HG03196 (cell line): ENCODE measurements at regions not wholly inside any gene's neighbourhood (a gene's known extent, or its start where the extent isn't known, plus 50 kb on each side); places are given as distances from the start of the nearest gene placed in this dataset.
"Not testable (repeated sequence)": the region's sequence is repeated elsewhere in the genome, so short reads cannot be mapped to it uniquely, and the experiment has no call there.

ENCODE experiments used
- ATAC-seq: cut with Tn5 transposase; IDR thresholded peaks from one replicate; pipeline ENCODE4 v1.9.1; 2021; ENCODE audit not compliant: unreplicated experiment

GRCh38 chr7:96921231-96921630 lies 84.1 kb upstream of the DLX6 start:
- ATAC-seq = no peak

DNA sequence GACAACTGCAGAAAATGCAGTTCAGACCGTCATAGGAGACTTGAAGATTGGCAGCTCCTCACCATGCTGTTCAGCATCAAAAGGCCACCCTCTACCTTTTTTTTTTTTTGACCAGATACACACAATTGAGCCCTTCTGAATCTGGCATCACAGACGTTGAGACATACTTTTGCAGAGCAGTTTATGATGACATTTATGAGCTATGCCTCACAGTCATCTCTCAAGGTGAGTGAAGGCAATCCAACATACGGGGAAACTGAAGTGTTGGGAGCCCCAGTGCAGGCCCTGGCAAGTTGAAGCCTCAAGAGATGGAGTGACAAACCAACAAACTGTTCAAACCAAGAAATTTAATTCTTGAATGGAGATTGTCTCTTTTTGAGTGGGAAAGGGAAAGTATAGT lies 83.6 kb upstream of the DLX6 start:
- ATAC-seq = no peak

DNA sequence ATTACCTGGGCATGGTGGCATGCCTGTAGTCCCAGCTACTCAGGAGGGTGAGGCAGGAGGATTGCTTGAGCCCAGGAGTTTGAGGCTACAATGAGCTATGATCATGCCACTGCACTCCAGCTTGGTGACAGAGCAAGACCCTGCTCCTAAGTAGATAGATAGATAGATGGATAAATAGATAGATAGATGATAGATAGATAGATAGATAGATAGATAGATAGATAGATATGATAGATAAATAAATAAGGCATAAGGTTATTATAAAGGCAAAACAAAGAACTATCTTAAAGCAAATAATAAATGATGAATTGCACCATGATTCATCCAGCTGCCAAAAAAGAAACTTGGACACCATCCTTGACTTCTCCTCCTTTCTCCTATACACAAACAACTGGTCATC lies 82.0 kb upstream of the DLX6 start:
- not testable (repeated sequence) for ATAC-seq

- ATAC-seq = no peak
Measured at GRCh38 chr7:96927131-96927530, 78.2 kb upstream of the DLX6 start.

GRCh38 chr7:96928965-96929364 lies 76.4 kb upstream of the DLX6 start:
- ATAC-seq = no peak

GRCh38 chr7:96931891-96932290 lies 73.5 kb upstream of the DLX6 start:
- ATAC-seq = no peak

- no peak for ATAC-seq
Measured at GRCh38 chr7:96933067-96933645, 72.2 kb upstream of the DLX6 start.

DNA sequence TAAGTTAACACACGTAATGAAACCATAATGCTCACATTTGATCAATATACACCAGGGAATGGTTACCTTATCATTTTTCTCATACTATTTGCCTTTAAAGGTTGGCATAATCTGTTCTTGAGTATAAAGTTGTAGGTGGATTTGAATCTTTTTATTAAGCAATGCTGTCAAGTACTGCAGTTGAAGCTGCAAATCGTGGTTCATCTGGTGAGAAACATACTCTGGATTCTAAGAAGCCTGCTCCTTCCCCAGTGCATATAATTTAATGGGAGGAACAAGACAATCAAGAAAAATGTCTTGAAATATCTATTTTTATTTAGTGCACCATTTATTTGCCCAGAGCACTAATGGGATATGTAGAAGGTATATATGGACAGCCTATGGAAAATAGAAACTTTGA lies 68.7 kb upstream of the DLX6 start:
- no peak for ATAC-seq

- ATAC-seq = no peak
Measured at GRCh38 chr7:96942112-96942511, 63.2 kb upstream of the DLX6 start.

DNA sequence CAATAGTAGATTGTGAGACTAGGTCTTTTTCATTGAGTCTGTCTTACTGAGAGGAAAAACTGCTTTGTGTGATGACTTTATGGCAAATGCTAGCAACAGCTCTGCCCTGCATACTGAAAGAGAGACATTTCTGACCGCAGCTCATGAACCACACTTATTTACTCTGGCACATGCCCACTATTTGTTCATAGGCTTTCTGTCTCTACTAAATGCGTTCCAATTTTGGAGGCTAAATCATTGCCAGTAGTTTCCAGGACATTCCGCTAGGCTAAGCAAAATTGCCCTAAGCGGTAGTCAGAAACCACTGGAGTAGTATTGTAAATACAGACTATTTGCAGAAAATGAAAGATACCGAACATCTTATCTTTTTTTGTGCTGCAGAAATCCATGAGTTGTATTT lies 55.6 kb upstream of the DLX6 start:
- ATAC-seq = no peak

DNA sequence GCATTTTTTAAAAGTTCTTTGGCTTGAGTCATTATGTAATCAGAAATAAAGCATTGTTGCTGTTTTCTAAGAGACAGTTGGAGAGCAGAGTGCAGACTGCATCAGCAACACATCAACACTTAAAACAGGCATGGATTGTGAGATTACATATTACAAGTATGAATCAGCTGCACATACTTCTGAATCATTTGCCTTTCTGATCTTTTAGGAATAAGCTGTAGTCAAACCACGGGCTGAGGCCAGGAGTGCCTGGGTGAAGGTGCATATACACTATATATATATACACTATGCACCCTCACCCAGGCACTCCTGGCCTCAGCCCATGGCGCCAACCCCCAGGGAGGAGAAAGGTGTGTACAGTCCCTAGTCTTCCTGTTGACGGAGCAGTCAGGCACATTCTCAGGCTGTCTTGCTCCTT lies 52.4 kb upstream of the DLX6 start:
- no peak for ATAC-seq

DNA sequence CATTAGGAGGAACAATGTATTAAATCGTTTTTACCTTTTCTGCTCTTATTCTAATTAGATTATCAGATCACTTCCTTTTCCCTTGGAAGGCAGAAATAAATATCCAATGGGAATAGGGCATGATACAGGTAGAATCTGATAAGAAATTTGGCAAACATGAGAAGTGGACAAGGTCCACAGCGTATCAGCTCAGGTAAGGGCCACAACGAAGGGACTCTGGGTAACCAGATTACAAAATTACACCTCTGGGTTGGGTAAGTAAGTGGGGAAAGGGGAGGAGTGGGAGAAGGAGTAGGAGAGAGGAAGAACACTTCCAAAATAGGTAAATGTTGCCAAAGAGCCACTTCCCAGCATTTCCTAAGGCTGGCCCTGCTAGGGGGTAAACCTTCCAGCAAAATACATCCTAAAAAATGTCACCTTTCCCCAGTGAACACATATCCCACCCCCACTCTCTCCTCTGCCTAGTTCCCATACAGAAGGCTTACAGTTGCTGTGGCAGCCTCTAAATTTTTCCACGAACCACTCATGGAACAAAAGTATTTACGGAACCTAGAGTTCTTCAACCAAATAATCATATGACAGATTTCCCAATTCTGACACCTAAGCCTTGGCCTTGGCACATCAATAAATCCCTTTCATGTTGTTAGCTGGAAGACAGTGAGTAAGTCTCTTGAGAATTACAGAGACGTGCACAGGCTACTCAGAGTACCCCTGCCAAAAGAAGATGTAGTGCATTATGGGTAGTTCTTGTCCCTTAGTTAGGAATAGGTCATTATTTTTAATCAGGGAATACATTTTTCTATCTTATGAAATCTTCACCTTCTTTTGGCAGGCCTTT lies 51.5 kb upstream of the DLX6 start:
- no peak for ATAC-seq
